NCI-H526 (cell line): ENCODE measurements at regions not wholly inside any gene's neighbourhood (a gene's known extent, or its start where the extent isn't known, plus 50 kb on each side); places are given as distances from the start of the nearest gene placed in this dataset.

Experiments
- DNase-seq, 2 experiments: peaks; one replicate each; lab custom pipeline; 2025; lab: John Stamatoyannopoulos, UW

GRCh38 chr10:107918171-107918570 is 753.7 kb upstream of the SORCS1 start:
- DNase-seq, result no peak

GRCh38 chr10:107915215-107915610 is 750.7 kb upstream of the SORCS1 start:
- DNase-seq, result no peak

GRCh38 chr10:107914450-107915214 is 750.1 kb upstream of the SORCS1 start:
- DNase-seq, result peak in 1 of 2 experiments; percentile 0

- no peak for DNase-seq
Measured at GRCh38 chr10:107913317-107914294, 749.1 kb upstream of the SORCS1 start.

GRCh38 chr10:107901076-107901475 is 736.6 kb upstream of the SORCS1 start:
- DNase-seq, result no peak

DNA sequence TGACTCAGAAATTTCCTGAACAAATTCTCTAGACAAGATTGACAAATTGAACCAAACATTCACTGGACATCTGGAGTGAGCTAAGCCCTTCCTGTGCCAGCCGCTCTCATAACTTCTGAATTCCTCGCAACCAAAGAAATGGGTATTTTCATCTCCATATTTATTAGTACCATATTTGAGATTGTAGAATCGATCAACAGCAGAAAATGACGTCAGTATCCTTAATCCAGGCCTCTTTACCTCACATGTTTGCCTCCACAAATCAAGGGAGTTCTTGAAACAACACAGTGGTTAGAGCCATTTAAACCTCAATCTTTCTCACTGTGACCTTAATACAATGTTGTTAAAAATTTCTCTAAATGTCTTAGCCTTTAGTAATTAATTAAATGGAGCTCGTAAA is 735.6 kb upstream of the SORCS1 start:
- no peak for DNase-seq

GRCh38 chr10:107899502-107900062 is 735.1 kb upstream of the SORCS1 start:
- DNase-seq, result no peak

GRCh38 chr10:107899075-107899474 is 734.6 kb upstream of the SORCS1 start:
- DNase-seq, result no peak

GRCh38 chr10:107898392-107898791 is 733.9 kb upstream of the SORCS1 start:
- DNase-seq, result no peak

DNA sequence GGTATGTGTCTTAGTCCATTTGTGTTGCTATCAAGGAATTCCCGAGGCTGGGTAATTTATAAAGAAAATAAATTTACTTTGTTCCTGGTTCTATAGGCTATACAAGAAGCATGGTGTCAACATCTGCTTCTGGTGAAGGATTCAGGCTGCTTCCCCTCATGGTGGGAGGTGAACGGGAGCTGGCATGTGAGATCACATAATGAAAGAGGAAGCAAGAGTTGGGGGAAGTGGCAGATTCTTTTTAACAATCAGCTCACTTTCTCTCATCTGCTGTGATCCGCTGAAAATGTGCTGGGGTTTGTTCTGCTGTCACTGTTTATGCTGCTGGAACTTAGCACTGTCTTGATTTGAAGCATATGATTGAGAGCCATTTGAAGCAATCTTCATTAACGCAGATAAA is 730.0 kb upstream of the SORCS1 start:
- no peak for DNase-seq

DNA sequence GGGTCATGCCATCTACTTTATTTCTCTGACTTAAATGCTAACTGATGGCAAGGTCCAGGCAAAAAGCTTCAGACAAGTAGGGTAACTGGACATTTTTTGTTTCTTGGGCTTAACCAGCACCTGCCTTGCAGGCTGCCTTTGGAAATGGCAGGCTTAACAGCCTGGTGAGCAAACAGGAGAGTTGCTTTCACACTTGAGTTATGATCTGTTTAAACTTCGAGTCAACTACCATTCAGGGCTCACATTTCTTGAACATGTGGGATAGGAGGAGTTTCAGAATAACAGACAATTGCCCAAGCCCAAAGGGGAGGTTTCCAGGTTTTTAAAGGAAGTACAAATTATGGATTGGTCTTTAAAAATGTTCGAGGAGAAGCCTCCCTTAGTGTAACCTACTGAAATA is 724.6 kb upstream of the SORCS1 start:
- DNase-seq, result no peak

DNA sequence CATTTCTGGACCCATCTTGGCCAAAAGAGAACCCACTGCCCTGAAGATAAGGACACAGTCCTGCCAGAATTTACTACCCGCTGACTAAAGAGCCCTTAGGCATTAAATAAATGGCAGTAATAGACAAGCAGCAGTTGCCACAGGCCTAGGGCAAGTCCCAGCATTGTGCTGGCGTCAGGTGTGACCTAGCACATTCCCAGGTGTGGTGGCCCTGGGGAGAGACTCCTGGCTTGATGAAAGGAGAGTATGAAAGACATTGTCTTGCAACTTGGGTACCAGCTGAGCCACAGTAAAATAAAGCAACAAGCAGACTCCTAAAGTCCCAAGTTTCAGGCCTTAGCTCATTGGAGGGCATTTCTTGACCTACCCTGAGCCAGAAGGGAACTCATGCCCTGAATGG is 715.7 kb upstream of the SORCS1 start:
- DNase-seq, result no peak

DNA sequence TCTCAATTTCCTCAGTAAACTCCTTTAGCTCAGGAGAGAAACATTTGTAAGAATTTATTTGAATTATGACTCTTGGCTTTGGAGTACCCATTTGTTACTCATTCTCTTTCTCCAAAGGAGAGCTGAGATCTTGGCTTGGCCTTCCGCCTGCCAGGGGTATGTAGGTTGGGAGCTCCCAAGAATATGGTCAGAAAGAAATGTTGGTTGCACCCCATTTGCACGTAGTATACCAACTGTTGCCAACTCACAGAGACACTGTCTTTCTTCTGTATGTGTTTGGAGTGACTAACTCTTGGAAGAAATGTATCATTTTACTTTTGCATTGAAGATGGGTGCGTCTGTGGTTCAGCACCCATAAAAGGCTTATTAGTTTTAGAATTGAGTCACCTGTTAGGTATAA is 708.5 kb upstream of the SORCS1 start:
- no peak for DNase-seq

DNA sequence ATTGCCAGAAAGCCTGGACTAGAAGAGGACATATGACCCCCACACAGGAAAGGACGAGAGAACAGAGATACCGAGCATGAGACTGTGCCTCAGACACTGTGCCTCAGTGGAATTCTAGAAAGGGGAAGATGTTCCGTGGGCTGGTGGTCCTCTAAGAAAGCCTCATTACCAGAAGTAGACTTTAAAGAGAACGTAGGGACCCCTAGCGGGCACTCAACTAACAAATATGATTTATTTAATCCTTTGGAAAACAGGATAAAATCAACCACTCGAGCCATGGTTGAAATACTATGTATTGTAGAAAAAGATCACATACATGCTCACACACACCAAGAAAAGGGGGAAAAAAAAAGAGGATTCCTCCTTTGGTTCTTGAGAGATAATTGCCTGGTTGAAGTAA is 701.2 kb upstream of the SORCS1 start:
- DNase-seq, result no peak

- DNase-seq, result no peak
Measured at GRCh38 chr10:107859065-107859464, 694.6 kb upstream of the SORCS1 start.

- no peak for DNase-seq
Measured at GRCh38 chr10:107856047-107856315, 691.5 kb upstream of the SORCS1 start.

GRCh38 chr10:107855301-107856046 is 691.0 kb upstream of the SORCS1 start:
- DNase-seq, result no peak

DNA sequence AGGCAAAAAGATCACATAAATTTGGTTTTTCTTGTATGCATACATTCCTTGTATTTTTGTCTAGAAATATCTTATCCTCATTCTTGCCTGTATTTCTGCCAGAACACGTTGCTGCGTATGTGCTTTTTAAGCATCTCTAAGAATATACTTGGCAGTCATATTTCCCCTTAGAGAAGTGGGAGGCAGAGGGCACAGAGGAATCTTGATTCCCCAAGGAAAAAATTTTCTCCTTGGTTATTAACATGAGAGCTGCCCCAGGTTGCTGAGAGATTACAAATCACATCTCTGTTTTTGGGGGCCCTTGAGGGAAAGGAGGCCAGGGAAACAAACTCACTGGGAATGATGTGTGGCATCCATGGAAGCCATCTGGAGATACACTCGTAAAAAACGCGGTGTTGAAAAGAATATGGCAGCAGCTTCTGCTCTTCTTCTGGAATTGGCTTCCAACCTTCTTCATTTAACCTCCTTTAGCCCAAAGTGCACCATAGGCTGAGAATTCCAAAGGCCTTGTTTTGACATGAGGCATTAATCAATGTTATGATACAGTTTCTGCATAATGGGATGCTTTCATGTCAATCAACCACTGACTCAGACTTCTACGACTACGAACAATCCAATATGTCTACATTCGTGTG is 684.3 kb upstream of the SORCS1 start:
- DNase-seq, result no peak

DNA sequence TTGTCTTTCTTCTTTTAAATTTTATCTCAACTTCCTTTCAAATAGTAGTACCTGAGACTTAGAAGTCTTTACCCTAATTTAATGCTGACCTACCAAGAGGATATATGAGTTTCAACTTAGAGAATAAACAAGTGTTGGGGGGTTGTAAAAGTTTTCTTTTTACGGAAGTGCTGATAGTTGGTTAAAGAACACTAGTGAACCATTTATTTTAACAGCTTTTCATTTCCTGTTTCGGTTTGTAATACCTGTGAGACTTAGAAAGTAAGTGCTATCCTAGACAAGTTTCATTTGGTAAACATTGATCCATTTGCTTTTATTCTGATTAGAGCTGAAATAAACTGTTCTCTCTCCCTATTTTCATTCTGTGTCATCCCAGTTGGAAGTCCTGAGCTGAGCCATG is 683.1 kb upstream of the SORCS1 start:
- no peak for DNase-seq

GRCh38 chr10:107834706-107835105 is 670.2 kb upstream of the SORCS1 start:
- DNase-seq, result no peak

DNA sequence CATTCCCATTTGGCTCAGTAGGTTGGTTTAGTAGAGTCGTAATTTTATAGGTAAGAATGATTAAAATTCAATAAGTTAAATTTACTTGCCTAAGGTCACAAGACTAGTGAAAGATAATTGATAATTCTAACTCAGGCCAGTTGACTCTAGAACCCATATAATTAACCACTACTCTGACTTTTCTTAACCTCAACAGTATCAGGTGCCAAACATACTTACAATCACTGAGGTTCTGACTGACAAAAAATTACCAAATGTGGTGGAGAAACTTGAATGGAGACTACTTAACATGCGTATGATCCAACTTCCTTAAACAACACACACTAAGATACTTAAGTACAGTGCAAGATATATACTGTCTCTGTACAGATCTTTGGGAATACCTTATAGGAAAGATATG is 667.3 kb upstream of the SORCS1 start:
- no peak for DNase-seq

DNA sequence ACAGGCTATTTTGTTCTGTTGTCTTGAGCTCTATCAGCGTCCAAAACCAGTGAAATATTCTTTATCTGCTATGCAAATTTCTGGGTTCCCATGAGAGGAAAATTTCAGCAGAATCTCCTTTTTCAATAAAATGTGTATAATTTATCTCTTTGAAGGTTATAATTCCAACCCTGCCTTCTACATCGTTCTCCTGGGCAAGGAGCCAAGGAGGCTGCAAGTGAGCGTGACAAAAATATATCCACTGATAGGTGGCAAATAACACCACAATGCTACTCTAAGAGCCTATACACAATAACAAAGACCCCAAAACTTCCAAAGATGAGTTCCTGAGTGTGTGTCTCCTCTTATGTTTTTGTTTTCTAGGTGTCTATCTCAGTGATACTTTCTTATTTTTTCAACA is 664.7 kb upstream of the SORCS1 start:
- DNase-seq, result no peak
